ENCODE measurements at regions not wholly inside any gene's neighbourhood (a gene's known extent, or its start where the extent isn't known, plus 50 kb on each side); places are given as distances from the start of the nearest gene placed in this dataset.
A peak's percentile ranks its signal among the peaks of the same experiment; 100 is the strongest.
"Not testable (repeated sequence)": the region's sequence is repeated elsewhere in the genome, so short reads cannot be mapped to it uniquely, and the experiment has no call there.

DNA sequence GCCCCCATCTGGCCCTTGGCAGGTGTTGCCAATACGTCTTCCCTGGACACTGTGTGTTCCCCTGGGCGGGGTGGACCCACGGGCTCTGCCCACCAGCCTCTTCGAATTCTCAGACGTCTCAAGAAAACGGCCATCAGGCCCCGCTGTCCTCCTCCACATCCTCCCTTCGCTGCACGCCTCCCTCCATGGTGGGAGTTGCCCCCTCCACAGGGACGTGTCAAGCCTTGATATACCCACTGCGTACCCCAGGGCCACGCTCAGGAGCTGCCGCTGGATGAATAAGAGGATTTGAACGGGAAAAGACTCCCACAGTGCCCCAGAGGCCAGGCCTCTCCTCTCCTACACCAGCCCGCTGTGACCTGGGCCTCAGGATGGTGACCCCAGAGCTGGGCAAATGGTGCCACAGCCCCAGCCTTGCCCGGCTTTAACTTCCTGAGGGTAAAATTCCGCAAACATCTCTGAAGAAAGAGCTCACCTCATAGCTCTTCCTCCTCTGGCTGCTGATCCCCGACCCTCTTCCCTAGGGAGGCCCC is 399.3 kb upstream of the MYT1L start:
- DNase-seq, result no peak

DNA sequence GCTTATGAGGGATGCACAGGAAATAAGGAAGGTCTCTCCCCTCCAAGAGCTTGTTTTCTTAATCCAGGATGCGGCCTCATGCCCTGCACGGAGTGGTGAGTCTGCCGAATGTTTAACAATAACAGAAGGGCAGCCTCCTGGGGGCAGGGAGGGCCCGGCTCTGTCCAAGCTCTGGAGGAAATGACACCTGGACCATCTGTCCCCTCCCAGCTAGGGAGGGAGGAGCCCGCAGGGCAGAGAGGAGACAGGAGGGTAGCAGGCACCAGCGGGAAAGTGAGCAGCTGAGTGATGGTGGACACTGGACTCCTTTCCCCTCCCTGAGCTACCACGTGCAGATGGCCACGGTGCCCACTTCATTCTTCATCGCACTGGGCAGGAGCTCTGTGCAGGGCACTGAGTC is 398.2 kb upstream of the MYT1L start:
- no peak for DNase-seq

DNA sequence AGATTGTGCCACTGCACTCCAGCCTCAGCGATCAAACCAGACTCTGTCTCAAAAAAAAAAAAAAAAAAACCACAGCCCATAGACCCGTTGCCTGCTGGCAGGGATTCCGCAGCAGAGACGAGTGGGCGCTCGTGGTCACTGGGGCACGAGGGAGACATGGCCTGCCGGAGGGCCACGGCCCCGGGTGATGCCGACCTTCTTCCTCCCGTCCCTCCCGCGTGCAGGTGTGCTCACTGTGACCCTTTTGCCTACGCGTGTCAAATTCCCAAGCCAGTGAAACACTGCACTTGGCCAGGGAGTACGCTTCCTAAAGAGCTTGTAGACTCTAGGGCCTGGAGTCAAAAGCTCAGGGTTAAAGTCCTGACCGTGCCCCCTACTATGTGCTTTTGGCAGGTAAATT is 397.6 kb upstream of the MYT1L start:
- no peak for DNase-seq

DNA sequence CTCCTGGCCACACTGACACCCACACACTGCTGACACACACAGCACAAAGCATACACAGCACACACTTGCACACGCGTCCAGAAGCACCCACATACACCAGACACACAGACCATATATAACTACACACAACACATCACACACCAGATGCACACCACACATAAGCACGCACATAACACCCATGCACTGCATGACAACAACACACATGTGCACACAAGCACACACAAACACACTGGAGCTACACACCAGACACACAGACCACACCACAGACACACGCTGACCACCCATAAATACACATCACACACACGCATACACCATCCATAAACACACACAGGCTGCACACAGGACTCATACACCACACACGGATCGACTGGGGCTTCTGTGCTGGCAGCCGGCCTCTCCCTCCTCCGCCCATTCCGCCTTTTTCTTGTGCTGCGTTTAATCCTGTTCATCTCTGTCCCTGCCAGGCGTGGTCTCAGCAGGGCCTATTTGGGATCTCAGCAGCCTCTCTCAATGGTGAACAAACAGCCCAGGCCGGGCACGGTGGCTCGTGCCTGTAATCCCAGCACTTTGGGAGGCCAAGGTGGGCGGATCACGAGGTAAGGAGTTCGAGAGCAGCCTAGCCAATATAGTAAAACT is 396.9 kb upstream of the MYT1L start:
- no peak for DNase-seq

DNA sequence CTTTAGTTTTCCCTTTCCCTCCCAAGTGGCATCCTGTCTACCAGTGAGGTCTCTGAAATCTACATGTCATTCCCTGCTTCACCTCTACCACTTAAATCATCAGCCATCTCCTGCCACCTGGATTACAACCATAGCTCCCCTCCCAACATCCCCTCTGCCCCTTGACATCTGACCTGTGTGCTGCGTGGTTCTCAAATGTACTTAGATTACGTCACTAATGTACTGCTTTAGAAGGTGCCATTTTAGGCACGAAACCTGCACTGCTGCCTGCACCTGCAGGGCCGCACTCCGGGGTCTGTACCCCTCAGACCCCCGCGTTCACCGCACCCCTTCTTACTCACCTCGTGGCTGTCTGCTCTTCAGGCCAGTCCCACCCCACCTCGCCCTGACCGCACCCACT is 395.1 kb upstream of the MYT1L start:
- no peak for DNase-seq

DNA sequence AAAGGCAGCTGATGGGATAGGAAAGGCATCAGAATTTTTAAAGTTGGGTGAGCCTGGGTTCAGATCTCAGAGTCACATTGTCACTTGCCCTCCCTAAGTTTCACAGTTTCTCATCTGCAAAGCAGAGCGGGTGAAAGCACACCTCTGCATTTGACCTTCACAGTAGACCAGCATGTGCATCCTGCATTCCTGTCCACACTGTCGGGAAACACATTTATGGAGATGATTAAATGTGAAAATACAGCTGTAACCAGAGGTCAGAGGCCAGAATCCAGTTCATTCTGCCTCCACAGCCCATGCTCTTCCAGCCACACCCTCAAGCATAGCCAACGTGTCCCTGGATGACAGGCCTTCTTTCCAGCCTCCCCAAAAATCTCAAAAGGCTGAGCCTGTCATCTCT is 392.0 kb upstream of the MYT1L start:
- no peak for DNase-seq

DNA sequence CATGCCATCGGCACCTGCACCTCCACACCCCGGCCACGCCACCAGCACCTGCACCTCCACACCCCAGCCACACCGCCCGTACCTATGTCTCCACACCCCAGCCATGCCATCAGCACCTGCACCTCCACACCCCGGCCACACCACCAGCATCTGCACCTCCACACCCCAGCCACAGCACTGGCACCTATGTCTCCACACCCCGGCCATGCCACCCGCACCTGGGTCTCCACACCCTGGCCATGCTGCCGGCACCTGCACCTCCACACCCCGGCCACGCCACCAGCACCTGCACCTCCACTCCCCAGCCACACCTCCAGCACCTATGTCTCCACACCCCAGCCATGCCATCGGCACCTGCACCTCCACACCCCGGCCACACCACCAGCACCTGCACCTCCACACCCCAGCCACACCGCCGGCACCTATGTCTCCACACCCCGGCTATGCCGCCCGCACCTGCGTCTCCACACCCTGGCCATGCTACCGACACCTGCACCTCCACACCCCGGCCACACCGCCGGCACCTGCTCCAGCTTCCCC is 390.3 kb upstream of the MYT1L start:
- DNase-seq, result no peak

DNA sequence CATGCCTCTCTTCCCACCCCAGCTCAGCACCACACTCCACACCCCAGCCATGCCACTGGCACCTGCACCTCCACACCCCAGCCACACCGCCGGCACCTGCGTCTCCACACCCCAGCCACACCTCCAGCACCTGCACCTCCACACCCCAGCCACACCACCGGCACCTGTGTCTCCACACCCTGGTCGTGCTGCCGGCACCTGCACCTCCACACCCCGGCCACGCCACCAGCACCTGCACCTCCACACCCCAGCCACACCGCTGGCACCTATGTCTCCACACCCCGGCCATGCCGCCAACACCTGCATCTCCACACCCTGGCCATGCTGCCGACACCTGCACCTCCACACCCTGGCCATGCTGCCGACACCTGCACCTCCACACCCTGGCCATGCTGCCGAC is 389.7 kb upstream of the MYT1L start:
- DNase-seq, result not testable (repeated sequence)

DNA sequence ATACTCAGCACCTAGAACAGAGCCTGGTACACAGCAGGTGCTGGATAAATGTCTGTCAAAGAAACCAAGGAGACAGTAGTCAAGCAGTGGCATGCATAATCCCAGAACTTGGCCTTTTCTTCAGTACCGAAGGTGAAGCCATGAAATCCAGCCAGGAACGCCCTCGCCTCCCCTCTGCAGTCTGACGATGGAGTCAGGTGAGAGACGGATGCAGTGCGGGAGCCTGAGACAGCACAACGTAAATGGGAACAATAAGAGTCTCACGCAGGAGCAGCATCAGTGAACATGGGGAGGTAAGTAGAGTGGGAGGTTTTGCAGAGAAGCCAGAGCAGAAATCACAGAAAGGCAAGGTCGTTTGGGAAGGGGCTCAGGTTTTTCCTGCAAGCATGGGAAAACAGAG is 389.3 kb upstream of the MYT1L start:
- DNase-seq, result no peak

DNA sequence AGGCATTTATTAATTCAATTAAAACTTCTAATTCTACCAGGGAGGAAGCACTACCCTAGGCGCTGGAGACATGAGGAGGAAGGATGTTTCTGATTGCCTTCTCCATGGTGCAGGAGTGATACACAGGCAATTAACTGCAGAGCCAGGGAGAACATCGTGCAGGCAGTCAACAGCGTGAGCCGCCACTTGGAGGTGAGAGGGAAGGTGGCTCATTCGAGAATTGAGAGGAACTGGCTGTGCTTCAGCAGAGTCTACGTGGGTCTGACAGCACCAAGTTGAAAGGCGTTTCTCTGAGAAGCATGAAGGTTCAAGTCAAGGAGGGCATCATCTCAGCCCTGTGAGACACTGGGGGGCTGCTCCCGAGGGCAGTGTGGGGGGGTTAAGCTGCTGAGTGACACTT is 388.7 kb upstream of the MYT1L start:
- DNase-seq, result no peak

DNA sequence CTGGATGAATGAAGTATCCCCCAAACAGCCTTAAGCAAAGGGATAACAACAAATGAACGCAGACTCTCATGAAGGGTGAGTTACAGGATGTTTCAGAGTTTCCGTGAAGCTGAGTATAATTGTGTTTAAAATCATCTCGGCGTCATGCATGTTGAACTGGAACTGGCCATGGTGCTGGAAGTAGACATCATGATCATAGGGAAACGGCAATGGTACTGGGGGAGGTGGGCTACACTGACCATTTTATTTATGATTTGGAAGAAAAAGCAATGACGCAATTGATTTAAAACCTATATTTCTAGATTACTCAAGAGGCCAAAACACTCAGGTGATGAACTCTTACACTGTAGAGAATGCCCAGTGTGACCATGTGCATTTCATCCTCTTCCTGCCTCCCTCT is 387.9 kb upstream of the MYT1L start:
- DNase-seq, result no peak

DNA sequence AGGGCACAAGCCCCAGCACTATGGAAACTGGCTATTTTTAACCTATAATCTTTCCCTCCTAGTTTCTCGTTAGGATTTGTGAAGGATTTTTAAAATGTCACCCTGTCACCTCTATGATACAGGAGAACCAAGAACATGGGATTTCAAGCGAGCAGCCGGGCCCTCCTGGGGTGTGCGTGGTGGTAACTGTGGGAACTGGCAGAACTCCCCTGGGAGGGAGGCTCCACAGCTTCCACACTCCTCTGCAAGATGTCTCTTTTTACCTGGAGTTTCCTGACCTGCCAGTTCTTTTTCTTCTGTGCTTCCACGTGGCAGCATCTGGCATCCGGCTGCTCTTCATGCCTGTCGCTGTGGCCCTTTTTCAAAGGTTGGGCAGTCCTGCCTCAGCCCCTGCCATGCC is 386.3 kb upstream of the MYT1L start:
- DNase-seq, result no peak

DNA sequence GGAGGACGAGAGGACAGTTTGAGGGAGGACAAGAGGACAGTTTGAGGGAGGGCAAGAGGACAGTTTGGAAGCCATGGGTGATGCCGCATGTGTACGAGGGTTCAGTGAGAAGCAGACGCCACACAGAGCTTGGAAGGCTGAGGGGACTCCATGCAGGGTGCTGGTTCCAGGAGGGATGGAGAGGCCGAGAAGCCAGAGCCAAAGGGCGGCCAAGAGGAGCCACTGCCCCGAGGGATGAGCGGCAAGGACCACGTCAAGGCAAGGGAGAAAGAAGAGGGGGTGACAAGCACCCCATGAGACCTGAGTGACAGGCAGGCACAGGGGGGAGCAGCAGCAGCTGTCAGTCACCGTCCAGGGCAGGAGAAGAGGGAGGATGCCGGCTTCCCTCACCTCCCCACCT is 385.7 kb upstream of the MYT1L start:
- DNase-seq, result no peak

DNA sequence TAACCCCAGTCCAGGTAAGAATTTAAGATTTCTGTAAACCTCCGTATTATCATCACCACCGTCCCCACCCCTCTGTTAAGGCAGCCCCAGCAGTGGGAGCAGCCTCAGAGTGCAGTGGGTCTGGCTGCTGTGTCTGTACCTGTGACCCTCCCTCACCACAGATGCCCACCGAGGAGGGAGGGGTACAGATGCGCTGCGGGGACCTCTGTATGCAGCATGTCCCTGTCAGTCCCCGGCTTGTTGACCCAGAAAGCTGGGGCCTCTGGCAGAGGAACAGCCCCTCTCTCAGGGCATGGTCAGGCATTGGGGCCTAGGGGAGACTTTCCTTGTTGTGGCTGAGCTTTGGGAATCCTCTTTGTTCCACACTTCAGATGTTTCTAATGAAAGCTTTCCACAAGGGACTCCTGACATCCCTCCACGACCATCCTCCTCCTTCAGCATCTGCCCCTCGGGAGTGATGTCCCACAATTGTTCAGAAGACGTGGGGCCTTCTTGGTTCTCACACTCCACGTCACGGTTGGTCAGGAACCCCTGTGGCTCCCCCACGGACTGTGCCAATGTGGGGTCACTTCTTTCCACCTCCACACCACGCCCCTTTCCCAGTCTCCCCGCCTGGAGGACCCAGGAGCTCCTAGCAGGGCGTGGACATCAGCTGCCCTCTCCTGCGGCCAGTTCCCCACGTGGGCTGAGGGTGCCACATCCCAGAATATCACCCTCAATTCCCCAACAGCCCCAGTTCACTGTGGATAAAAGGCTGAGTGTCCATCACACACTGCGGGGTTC is 384.2 kb upstream of the MYT1L start:
- no peak for DNase-seq

DNA sequence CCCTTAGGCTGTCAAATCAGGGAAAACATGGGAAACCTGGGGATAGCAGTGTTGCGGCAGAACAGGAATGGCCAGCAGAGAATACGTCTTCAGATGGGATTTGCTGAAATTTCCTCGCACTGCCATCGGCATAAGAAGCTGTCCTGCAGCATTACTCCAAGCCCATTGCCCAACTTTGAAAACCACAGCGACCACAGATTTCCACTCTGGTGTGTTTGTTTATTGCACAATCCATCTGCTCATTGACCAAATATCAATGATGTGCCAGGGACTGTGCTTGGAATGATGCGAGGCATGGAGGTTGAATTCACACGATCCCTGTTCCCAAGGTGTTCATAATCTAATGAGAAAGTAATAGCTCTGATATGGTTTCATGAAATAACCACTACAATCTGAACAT is 383.3 kb upstream of the MYT1L start:
- no peak for DNase-seq

DNA sequence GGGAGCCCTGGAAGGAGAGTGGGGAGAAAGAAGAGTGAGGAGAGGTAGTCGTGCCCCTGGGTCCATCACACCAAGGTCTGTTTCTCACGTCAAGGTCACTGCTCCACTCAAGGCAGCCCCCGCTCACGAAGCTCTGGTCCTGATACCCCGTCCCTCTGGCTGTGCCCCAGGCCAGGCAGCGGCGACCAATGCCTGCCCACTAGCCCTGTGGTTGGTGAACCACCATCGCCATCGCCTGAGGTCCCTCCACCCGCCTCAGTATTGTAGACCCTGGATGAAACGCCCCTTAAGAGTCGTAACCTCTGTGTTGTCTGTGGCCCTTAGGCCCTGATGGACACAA is 378.3 kb upstream of the MYT1L start:
- DNase-seq, result no peak

DNA sequence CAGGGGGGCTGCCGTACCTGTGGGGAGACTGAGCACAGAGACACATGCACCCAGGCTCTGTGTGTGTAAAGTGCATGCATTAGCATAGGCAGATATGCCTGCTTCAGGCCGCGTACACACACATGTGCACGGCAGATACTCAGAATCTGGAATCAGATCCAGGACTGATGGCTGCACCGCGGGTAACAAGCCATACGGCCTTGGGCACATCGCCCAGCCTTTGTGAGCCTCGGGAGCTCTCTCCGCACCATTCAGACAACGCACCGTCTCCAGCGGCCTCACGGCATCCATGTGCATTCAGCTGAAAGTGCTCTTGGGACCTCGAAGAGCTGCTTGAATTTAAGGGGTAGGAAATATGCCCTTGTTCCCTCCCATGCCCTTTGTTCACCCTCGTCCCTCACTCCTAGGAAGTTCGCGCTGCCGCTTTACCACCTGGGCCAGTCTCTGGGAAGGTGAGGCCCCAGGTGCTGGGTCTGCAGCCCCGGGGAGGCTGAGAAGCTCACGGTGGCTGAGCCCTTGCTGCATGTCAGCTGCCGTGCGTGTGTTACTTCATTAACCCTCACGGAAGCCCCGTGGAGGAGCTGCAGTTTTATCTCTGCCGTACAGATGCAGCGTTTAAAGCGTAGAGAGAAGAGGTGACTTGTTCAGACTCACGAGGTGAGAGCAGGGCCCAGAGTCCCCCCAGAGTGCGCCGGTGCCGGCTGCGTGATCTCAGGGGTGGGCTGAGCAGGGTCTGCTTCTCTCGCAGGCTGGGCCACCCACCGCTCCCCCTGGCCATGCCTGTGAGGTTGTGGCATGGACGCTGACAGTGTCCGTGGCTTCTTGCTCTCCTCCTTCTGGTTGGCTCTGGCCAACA is 377.7 kb upstream of the MYT1L start:
- no peak for DNase-seq

DNA sequence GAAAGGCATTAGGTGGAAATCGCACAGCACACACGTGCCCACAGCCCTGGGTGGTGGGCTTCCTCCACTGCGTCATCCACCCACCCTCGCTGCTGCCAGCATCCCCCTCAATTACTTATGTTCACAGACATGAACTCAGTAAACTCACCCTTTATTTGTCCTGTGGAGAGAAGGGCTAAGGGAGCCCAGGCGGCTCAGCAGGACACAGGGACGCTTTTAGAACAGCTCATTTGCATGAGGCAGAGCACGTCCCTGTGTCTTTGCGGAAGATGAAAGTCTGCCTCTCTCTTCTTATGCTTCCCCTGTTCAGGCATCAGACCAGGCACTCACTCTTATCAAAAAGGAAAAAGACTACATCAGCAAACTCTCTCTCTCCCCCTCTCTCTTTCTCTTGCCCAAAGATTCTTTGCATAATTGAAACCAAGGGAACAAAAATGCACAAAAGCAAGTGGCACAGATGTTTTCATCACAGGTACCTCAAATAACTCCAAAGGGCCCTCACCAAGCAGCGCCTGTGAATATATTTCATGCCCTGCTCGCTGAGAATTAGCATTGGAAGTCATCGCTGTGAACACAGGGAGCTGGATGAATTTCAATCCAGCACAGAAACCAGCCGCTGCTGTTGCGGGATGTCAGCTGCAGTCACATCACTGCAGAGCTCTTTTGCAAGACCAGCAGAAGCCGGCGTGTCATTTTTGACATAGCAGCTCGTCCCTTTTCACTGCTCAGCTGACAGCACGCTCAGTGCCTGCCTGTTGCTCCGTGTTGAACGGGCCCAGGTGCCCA is 376.3 kb upstream of the MYT1L start:
- DNase-seq, result no peak

DNA sequence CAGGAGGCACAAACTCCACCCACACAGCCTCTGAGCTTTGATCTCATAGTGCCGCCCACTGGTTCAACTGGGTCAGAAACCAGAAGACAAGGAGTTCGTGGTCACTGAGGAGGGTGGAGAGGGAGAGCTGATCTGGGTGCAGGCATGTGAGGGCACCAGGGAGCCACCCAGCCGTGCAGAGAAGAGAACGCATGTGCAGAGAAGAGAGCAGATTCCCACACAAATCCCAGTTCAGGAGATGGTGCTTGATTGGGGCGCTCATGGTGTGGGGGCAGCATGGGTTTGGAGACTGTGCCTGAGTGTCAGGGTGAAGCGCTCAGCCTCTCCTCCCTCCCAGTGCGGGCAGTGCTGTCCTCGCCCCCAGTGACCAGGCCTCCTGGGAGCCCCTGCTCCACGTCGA is 375.2 kb upstream of the MYT1L start:
- DNase-seq, result no peak

DNA sequence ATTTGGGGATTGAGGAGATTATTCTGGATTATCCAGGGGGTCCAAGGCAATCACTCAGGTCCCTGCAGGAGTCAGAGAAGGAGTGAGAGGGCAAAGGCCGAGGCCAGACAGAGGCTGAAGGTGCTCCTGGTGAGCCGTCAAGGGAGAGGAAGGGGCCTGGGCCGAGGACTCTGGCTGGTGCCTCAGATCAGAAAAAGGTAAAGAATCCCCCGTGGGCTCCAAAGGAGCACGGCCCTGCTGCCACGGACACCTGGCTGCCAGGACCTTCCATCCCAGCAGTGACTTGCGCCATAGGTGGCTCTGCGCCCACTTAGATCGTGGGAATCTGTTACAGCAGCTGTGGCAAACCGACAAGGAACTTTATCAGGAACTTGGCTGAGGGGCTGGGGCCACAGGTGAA is 374.8 kb upstream of the MYT1L start:
- DNase-seq, result no peak

DNA sequence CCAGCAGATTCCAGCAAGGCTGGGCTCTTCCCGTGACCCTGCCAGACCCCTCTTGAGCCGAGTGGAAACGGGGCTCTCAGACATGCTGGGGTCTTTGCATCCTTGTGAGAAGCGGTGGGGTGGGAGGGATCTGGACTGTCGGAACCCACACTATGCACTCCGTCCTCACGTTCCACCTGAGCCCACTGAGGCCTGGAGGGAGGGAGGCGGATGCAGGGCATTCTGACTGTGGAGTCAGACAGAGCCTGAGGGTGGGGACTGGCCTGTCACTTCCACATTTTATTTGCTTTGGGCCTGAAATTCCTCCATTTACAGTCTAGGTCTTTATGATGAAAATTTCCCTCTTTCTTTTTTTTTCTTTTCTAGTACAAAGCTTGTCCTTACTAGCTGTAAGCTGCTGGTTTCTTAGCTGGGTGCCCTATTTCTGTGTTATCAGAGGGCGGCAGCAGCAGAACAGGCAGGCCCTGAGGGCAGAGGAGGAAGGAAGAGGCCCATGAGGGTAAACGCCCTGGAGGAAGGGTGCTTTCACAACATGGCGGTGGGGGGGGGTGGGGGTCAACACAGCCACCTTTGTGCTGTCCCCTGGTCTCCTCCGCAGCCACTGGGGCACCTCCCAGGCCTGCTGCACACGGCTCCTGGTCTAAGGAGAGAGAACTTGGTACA is 373.5 kb upstream of the MYT1L start:
- DNase-seq, result peak in 1 of 2 donors; percentile 8

DNA sequence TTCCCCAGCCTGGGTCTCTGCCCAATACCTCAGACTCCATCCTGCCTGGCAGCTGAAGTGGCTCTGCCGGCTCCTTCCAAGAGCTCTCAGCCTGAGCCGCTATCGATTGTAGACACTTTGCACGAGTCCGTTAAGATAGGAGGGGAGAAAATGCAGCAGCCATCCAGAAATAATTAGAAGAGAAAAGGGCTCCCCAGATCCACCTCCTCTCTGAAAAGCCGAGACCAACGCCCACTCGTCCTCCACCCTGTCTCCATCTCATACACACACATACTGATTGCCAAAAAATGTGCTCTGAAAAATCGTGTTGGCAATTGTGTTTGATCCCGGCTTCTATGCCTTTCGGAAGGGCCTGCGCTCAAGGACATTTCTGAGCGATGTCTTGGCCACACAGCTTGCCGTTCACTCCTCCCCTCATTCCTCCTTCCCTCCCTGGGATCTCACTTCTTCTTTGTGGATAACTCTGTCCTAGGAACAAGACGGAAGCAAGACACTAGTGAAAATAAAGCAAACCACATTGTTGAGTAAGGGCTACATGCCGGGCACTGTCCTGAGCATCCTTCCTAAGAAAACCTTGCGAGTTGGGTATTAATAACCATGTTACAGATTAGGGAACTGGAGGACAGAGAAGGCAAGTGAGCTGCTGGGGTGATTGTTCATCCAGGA is 372.8 kb upstream of the MYT1L start:
- no peak for DNase-seq

Measured in bone marrow (tissue), 2 donors.